ENCODE measurements at regions not wholly inside any gene's neighbourhood (a gene's known extent, or its start where the extent isn't known, plus 50 kb on each side); places are given as distances from the start of the nearest gene placed in this dataset.
"Not testable (repeated sequence)": the region's sequence is repeated elsewhere in the genome, so short reads cannot be mapped to it uniquely, and the experiment has no call there.

- ATAC-seq (ENCODE audit: low read depth in 2 of 2) (no peak), DNase-seq (no peak)
- no peaks in the 10 kb centered on the region for H3K27me3 ChIP-seq (ENCODE audit: control insufficient read depth, insufficient read depth, low read length)
- Mint-ChIP-seq H3K9me3 (peaks cover 0 to 2% (median 0%) of the 10 kb centered on the region in 7 donors), H3K27ac (no peak overlapping the region), H3K36me3 (no peaks in the 10 kb centered on the region), H3K4me1 (no peaks in the 10 kb centered on the region), H3K27me3 (peaks cover 17% of the 10 kb centered on the region), H3K4me3 (no peak overlapping the region)
- no peaks in the 10 kb centered on the region for H3K4me1 ChIP-seq (ENCODE audit: control insufficient read depth, insufficient read depth, low read length, poor library complexity, severe bottlenecking)
- H3K4me3 ChIP-seq (ENCODE audit: low read depth, low read length) = no peak overlapping the region
- no peaks in the 10 kb centered on the region for H3K36me3 ChIP-seq (ENCODE audit: control insufficient read depth, insufficient read depth, low read length)
- H3K27ac ChIP-seq (ENCODE audit: insufficient read depth, low read length, poor library complexity, severe bottlenecking) = no peak overlapping the region
- no peaks in the 10 kb centered on the region for H3K9me3 ChIP-seq (ENCODE audit: control insufficient read depth in 2 of 2, low read length in 2 of 2)
These were observed 60.2 kb downstream of the LSMEM1 start for GRCh38 chr7:112540839-112541577.

- Histone ChIP-seq H3K36me3 (ENCODE audit: control insufficient read depth, insufficient read depth, low read length) (no peaks in the 10 kb centered on the region), H3K9me3 (ENCODE audit: control insufficient read depth in 2 of 2, low read length in 2 of 2) (no peaks in the 10 kb centered on the region), H3K4me1 (ENCODE audit: control insufficient read depth, insufficient read depth, low read length, poor library complexity, severe bottlenecking) (no peaks in the 10 kb centered on the region), H3K4me3 (ENCODE audit: low read depth, low read length) (no peak overlapping the region), H3K27me3 (ENCODE audit: control insufficient read depth, insufficient read depth, low read length) (no peaks in the 10 kb centered on the region), H3K27ac (ENCODE audit: insufficient read depth, low read length, poor library complexity, severe bottlenecking) (no peak overlapping the region)
- H3K27me3 Mint-ChIP-seq = peaks cover 9% of the 10 kb centered on the region
- H3K9me3 Mint-ChIP-seq = peaks cover 0 to 2% (median 0%) of the 10 kb centered on the region in 7 donors
- H3K4me1 Mint-ChIP-seq = no peaks in the 10 kb centered on the region
- no peak overlapping the region for H3K4me3 Mint-ChIP-seq
- H3K36me3 Mint-ChIP-seq = no peaks in the 10 kb centered on the region
- ATAC-seq (ENCODE audit: low read depth in 2 of 2) = no peak
- no peak for DNase-seq
- no peak overlapping the region for H3K27ac Mint-ChIP-seq
These were observed 66.1 kb downstream of the LSMEM1 start for GRCh38 chr7:112546723-112547513.

GRCh38 chr7:112547916-112548315 lies 67.1 kb downstream of the LSMEM1 start:
- Mint-ChIP-seq H3K27ac (no peak overlapping the region), H3K4me3 (no peak overlapping the region), H3K27me3 (peaks cover 6% of the 10 kb centered on the region), H3K36me3 (no peaks in the 10 kb centered on the region), H3K4me1 (no peaks in the 10 kb centered on the region), H3K9me3 (peaks cover 0 to 2% (median 0%) of the 10 kb centered on the region in 7 donors)
- DNase-seq = no peak
- no peak overlapping the region for H3K27ac ChIP-seq (ENCODE audit: insufficient read depth, low read length, poor library complexity, severe bottlenecking)
- H3K27me3 ChIP-seq (ENCODE audit: control insufficient read depth, insufficient read depth, low read length) = no peaks in the 10 kb centered on the region
- no peak for ATAC-seq (ENCODE audit: low read depth in 2 of 2)
- no peaks in the 10 kb centered on the region for H3K4me1 ChIP-seq (ENCODE audit: control insufficient read depth, insufficient read depth, low read length, poor library complexity, severe bottlenecking)
- H3K4me3 ChIP-seq (ENCODE audit: low read depth, low read length) = no peak overlapping the region
- H3K36me3 ChIP-seq (ENCODE audit: control insufficient read depth, insufficient read depth, low read length) = no peaks in the 10 kb centered on the region
- H3K9me3 ChIP-seq (ENCODE audit: control insufficient read depth in 2 of 2, low read length in 2 of 2) = no peaks in the 10 kb centered on the region

GRCh38 chr7:112550468-112551060 lies 69.8 kb downstream of the LSMEM1 start:
- Histone ChIP-seq H3K9me3 (ENCODE audit: control insufficient read depth in 2 of 2, low read length in 2 of 2) (no peaks in the 10 kb centered on the region), H3K4me1 (ENCODE audit: control insufficient read depth, insufficient read depth, low read length, poor library complexity, severe bottlenecking) (no peaks in the 10 kb centered on the region), H3K27me3 (ENCODE audit: control insufficient read depth, insufficient read depth, low read length) (no peaks in the 10 kb centered on the region), H3K4me3 (ENCODE audit: low read depth, low read length) (no peak overlapping the region), H3K36me3 (ENCODE audit: control insufficient read depth, insufficient read depth, low read length) (no peaks in the 10 kb centered on the region), H3K27ac (ENCODE audit: insufficient read depth, low read length, poor library complexity, severe bottlenecking) (no peak overlapping the region)
- DNase-seq (peak; percentile 3 to 72 (median 44)), ATAC-seq (ENCODE audit: low read depth in 2 of 2) (peak in 1 of 2 donors; percentile 34)
- H3K4me1 Mint-ChIP-seq = no peaks in the 10 kb centered on the region
- no peak overlapping the region for H3K4me3 Mint-ChIP-seq
- H3K27ac Mint-ChIP-seq = no peak overlapping the region
- H3K9me3 Mint-ChIP-seq = peaks cover 0 to 2% (median 0%) of the 10 kb centered on the region in 7 donors
- no peaks in the 10 kb centered on the region for H3K36me3 Mint-ChIP-seq
- no peaks in the 10 kb centered on the region for H3K27me3 Mint-ChIP-seq

- H3K27ac ChIP-seq (ENCODE audit: insufficient read depth, low read length, poor library complexity, severe bottlenecking); H3K36me3 ChIP-seq (ENCODE audit: control insufficient read depth, insufficient read depth, low read length); H3K36me3 Mint-ChIP-seq; H3K4me1 Mint-ChIP-seq; ATAC-seq (ENCODE audit: low read depth in 2 of 2); H3K27me3 ChIP-seq (ENCODE audit: control insufficient read depth, insufficient read depth, low read length); H3K4me3 ChIP-seq (ENCODE audit: low read depth, low read length); H3K9me3 Mint-ChIP-seq; DNase-seq; H3K27ac Mint-ChIP-seq; H3K9me3 ChIP-seq (ENCODE audit: control insufficient read depth in 2 of 2, low read length in 2 of 2); H3K4me3 Mint-ChIP-seq; H3K27me3 Mint-ChIP-seq; H3K4me1 ChIP-seq (ENCODE audit: control insufficient read depth, insufficient read depth, low read length, poor library complexity, severe bottlenecking): not testable (repeated sequence)
These were observed 70.7 kb downstream of the LSMEM1 start for GRCh38 chr7:112551521-112551920.

- Mint-ChIP-seq H3K9me3 (no peaks in the 10 kb centered on the region), H3K27ac (no peak overlapping the region), H3K4me1 (peaks cover 0 to 8% (median 0%) of the 10 kb centered on the region in 4 donors), H3K4me3 (no peak overlapping the region), H3K27me3 (no peaks in the 10 kb centered on the region), H3K36me3 (no peaks in the 10 kb centered on the region)
- no peaks in the 10 kb centered on the region for H3K36me3 ChIP-seq (ENCODE audit: control insufficient read depth, insufficient read depth, low read length)
- H3K27me3 ChIP-seq (ENCODE audit: control insufficient read depth, insufficient read depth, low read length) = no peaks in the 10 kb centered on the region
- no peak for DNase-seq
- H3K4me1 ChIP-seq (ENCODE audit: control insufficient read depth, insufficient read depth, low read length, poor library complexity, severe bottlenecking) = no peaks in the 10 kb centered on the region
- no peak for ATAC-seq (ENCODE audit: low read depth in 2 of 2)
- H3K4me3 ChIP-seq (ENCODE audit: low read depth, low read length) = no peak overlapping the region
- H3K9me3 ChIP-seq (ENCODE audit: control insufficient read depth in 2 of 2, low read length in 2 of 2) = no peaks in the 10 kb centered on the region
- no peak overlapping the region for H3K27ac ChIP-seq (ENCODE audit: insufficient read depth, low read length, poor library complexity, severe bottlenecking)
These were observed 73.8 kb downstream of the LSMEM1 start for GRCh38 chr7:112554591-112554990.

- no peaks in the 10 kb centered on the region for H3K9me3 ChIP-seq (ENCODE audit: control insufficient read depth in 2 of 2, low read length in 2 of 2)
- H3K36me3 ChIP-seq (ENCODE audit: control insufficient read depth, insufficient read depth, low read length) = no peaks in the 10 kb centered on the region
- Mint-ChIP-seq H3K4me3 (no peak overlapping the region), H3K9me3 (no peaks in the 10 kb centered on the region), H3K27me3 (no peaks in the 10 kb centered on the region), H3K36me3 (no peaks in the 10 kb centered on the region), H3K27ac (no peak overlapping the region), H3K4me1 (peaks cover 0 to 8% (median 0%) of the 10 kb centered on the region in 4 donors)
- no peaks in the 10 kb centered on the region for H3K27me3 ChIP-seq (ENCODE audit: control insufficient read depth, insufficient read depth, low read length)
- H3K27ac ChIP-seq (ENCODE audit: insufficient read depth, low read length, poor library complexity, severe bottlenecking) = no peak overlapping the region
- ATAC-seq (ENCODE audit: low read depth in 2 of 2) = peak in 1 of 2 donors; percentile 56
- DNase-seq = peak in 1 of 3 donors; percentile 29
- H3K4me1 ChIP-seq (ENCODE audit: control insufficient read depth, insufficient read depth, low read length, poor library complexity, severe bottlenecking) = no peaks in the 10 kb centered on the region
- H3K4me3 ChIP-seq (ENCODE audit: low read depth, low read length) = no peak overlapping the region
These were observed 75.8 kb downstream of the LSMEM1 start for GRCh38 chr7:112556633-112557032.
